ENCODE measurements at regions not wholly inside any gene's neighbourhood (a gene's known extent, or its start where the extent isn't known, plus 50 kb on each side); places are given as distances from the start of the nearest gene placed in this dataset.

- DNase-seq (ENCODE audit: low spot score) (no peak), ATAC-seq (no peak)
- Mint-ChIP-seq H3K4me1 (peaks cover 14% of the 10 kb centered on the region), H3K4me3 (no peak overlapping the region), H3K9me3 (no peaks in the 10 kb centered on the region), H3K27me3 (ENCODE audit: low read depth) (no peaks in the 10 kb centered on the region), H3K36me3 (no peaks in the 10 kb centered on the region), H3K27ac (no peak overlapping the region)
- ChIA-PET CTCF (no interaction called here), POLR2A (no interaction called here)
- TF ChIP-seq FOXJ3 (CRISPR knock-in tag; IDR thresholded peaks at IDR 0.05; ENCODE audit: borderline replicate concordance) (no peak), TCF7 (CRISPR knock-in tag; IDR thresholded peaks at IDR 0.05; ENCODE audit: low read depth) (no peak), MYBL2 (CRISPR knock-in tag; IDR thresholded peaks at IDR 0.05) (no peak), CTCF (IDR thresholded peaks at IDR 0.05) (no peak), PRDM15 (CRISPR knock-in tag; IDR thresholded peaks at IDR 0.05) (no peak), E2F1 (CRISPR knock-in tag; IDR thresholded peaks at IDR 0.05) (no peak), ZNF317 (CRISPR knock-in tag; IDR thresholded peaks at IDR 0.05; ENCODE audit: borderline replicate concordance, low read depth) (no peak), E2F4 (CRISPR knock-in tag; IDR thresholded peaks at IDR 0.05; ENCODE audit: borderline replicate concordance, low read depth) (no peak), ATF6 (CRISPR knock-in tag; IDR thresholded peaks at IDR 0.05) (no peak), GABPB1 (CRISPR knock-in tag; IDR thresholded peaks at IDR 0.05) (no peak)
Measured at GRCh38 chr4:55758066-55758465, 61.5 kb upstream of the EXOC1L start.

GRCh38 chr4:55758570-55758969, 61.0 kb upstream of the EXOC1L start:
- ChIA-PET CTCF (interaction anchor here (0.6 kb wide), 1 partner anchor 15 kb away, joined by 3 read pairs; no protein-coding TSS in a partner anchor), POLR2A (interaction anchor here (0.6 kb wide), 1 partner anchor 52 kb away, joined by 3 read pairs; no protein-coding TSS in a partner anchor)
- TF ChIP-seq HMGXB4 (CRISPR knock-in tag; IDR thresholded peaks at IDR 0.05) (no peak), ZNF532 (CRISPR knock-in tag; IDR thresholded peaks at IDR 0.05; ENCODE audit: borderline replicate concordance) (no peak), ATF2 (CRISPR knock-in tag; IDR thresholded peaks at IDR 0.05; ENCODE audit: borderline replicate concordance, low read depth) (no peak), NR2C2 (CRISPR knock-in tag; IDR thresholded peaks at IDR 0.05) (no peak), ZNF121 (CRISPR knock-in tag; IDR thresholded peaks at IDR 0.05) (no peak)
- no peak overlapping the region for H3K4me3 Mint-ChIP-seq
- no peaks in the 10 kb centered on the region for H3K27me3 Mint-ChIP-seq (ENCODE audit: low read depth)
- DNase-seq (ENCODE audit: low spot score) (no peak), ATAC-seq (no peak)
- no peaks in the 10 kb centered on the region for H3K36me3 Mint-ChIP-seq
- H3K27ac Mint-ChIP-seq = no peak overlapping the region
- H3K9me3 Mint-ChIP-seq = no peaks in the 10 kb centered on the region
- peaks cover 14% of the 10 kb centered on the region for H3K4me1 Mint-ChIP-seq

Measured in WTC11 (cell line).